OCI-LY1 (cell line): ENCODE measurements at regions not wholly inside any gene's neighbourhood (a gene's known extent, or its start where the extent isn't known, plus 50 kb on each side); places are given as distances from the start of the nearest gene placed in this dataset.

ENCODE experiments used
- CTCF ChIP-seq: fragments of 200-600 bp; sonication (generic), shearing (Covaris generic); IDR thresholded peaks from 2 replicates; pipeline ENCODE4 v1.5.1; 2017; ENCODE audit warnings: mild to moderate bottlenecking, antibody characterized with exemption, low read length, moderate library complexity, mixed read lengths
- EZH2 ChIP-seq: fragments of 200-600 bp; sonication (generic), shearing (Covaris generic); IDR thresholded peaks from 2 replicates; pipeline ENCODE4 v1.8.0; 2017; ENCODE audit warnings: borderline replicate concordance, mixed run types, mild to moderate bottlenecking, antibody characterized with exemption, low read length, moderate library complexity, mixed read lengths

- TF ChIP-seq CTCF = no peak
- no peak for TF ChIP-seq EZH2
These were observed 141.6 kb upstream of the IL12B start for GRCh38 chr5:159471904-159472303.
